Endothelial cell of umbilical vein (primary cell): ENCODE measurements at regions not wholly inside any gene's neighbourhood (a gene's known extent, or its start where the extent isn't known, plus 50 kb on each side); places are given as distances from the start of the nearest gene placed in this dataset.

ENCODE experiments used
- BruUV-seq: library from RNA; stranded (reverse); fragments of 400-500 nt; replicated peaks from 2 replicates; lab custom pipeline; 2021; lab: Mats Ljungman, UMichigan
- CTCF ChIA-PET: fragments of 300-600, 350-600 bp; sonication (Branson Sonifier 250); formaldehyde crosslinking; loops from one replicate; lab custom pipeline; 2021; ENCODE audit warnings: antibody characterized with exemption, inconsistent platforms; lab: Charles Lee
- POLR2A ChIA-PET: fragments of 300-600, 350-600 bp; sonication (Branson Sonifier 250); formaldehyde crosslinking; loops from one replicate; lab custom pipeline; 2021; ENCODE audit warnings: antibody characterized with exemption, inconsistent platforms; lab: Charles Lee
- DNase-seq: peaks from one replicate; pipeline ENCODE4 v3.0.0-alpha.2; 2011; ENCODE audit warnings: low read depth, low spot score
- FAIRE-seq: peaks from 2 replicates; lab custom pipeline; 2011; peaks lifted over from hg19 to GRCh38; lab: Jason Lieb, UNC
- H2AFZ ChIP-seq: 2 replicates; pipeline ENCODE4 v1.6.0; 2012; ENCODE audit warnings: low read depth, low read length, control low read depth, inconsistent platforms
- H3K27ac ChIP-seq: 2 replicates; pipeline ENCODE4 v1.5.1; 2011; ENCODE audit warnings: low read depth, mild to moderate bottlenecking, control low read depth, low read length, moderate library complexity; ENCODE audit not compliant: insufficient read depth
- H3K27me3 ChIP-seq, 2 experiments: 2 replicates each; pipeline versions ENCODE4 v1.6.0 to v1.6.1; 2011; ENCODE audit warnings: low read length in 2 of 2, mixed read lengths in 1 of 2; ENCODE audit not compliant: control insufficient read depth in 2 of 2, insufficient read depth in 2 of 2
- H3K36me3 ChIP-seq, 2 experiments: 2 replicates in 1 of 2; 3 replicates in 1 of 2; pipeline ENCODE4 v1.5.1; 2011; ENCODE audit warnings: low read length in 2 of 2, mild to moderate bottlenecking in 1 of 2, moderate library complexity in 1 of 2; ENCODE audit not compliant: control insufficient read depth in 2 of 2, insufficient read depth in 2 of 2; ENCODE audit errors: extremely low read depth in 1 of 2
- H3K4me1 ChIP-seq: 3 replicates; pipeline ENCODE4 v1.5.1; 2011; ENCODE audit warnings: mild to moderate bottlenecking, low read length; ENCODE audit not compliant: control insufficient read depth, insufficient read depth; ENCODE audit errors: extremely low read depth
- H3K4me2 ChIP-seq: 2 replicates; pipeline ENCODE4 v1.6.1; 2011; ENCODE audit warnings: low read length, control low read depth, mixed read lengths; ENCODE audit not compliant: insufficient read depth
- H3K4me3 ChIP-seq, 3 experiments: fragments of 200-600 bp in 1 of 3; sonication (generic), shearing (Covaris generic) in 1 of 3; replicated peaks in 1 of 3; 2 replicates each; pipeline ENCODE4 v1.5.1; 2011 to 2016; ENCODE audit warnings: control low read depth in 3 of 3, low read length in 3 of 3, mild to moderate bottlenecking in 2 of 3, inconsistent platforms in 1 of 3, low read depth in 1 of 3, moderate library complexity in 1 of 3; ENCODE audit not compliant: insufficient read depth in 1 of 3
- H3K79me2 ChIP-seq: 2 replicates; pipeline ENCODE4 v1.6.0; 2012; ENCODE audit warnings: low read length, inconsistent platforms; ENCODE audit not compliant: control insufficient read depth, insufficient read depth
- H3K9ac ChIP-seq: replicated peaks from 2 replicates; pipeline ENCODE3; 2011; ENCODE audit warnings: low read length, control low read depth; ENCODE audit not compliant: insufficient read depth; ENCODE audit errors: extremely low read depth
- H3K9me1 ChIP-seq: replicated peaks from 3 replicates; pipeline ENCODE4 v1.6.0; 2011; ENCODE audit warnings: mild to moderate bottlenecking, low read length; ENCODE audit not compliant: control insufficient read depth, insufficient read depth; ENCODE audit errors: extremely low read depth
- H3K9me3 ChIP-seq: replicated peaks from 2 replicates; pipeline ENCODE4 v1.5.1; 2012; ENCODE audit warnings: low read length, inconsistent platforms; ENCODE audit not compliant: control insufficient read depth, insufficient read depth
- H4K20me1 ChIP-seq: replicated peaks from 2 replicates; pipeline ENCODE3; 2011; ENCODE audit warnings: mild to moderate bottlenecking, low read length; ENCODE audit not compliant: control insufficient read depth, insufficient read depth; ENCODE audit errors: extremely low read depth
- EZH2 ChIP-seq: IDR thresholded peaks from 2 replicates; pipeline ENCODE4 v1.6.1; 2012; ENCODE audit warnings: borderline replicate concordance, low read depth, mild to moderate bottlenecking, moderate library complexity, low read length, inconsistent platforms; ENCODE audit not compliant: severe bottlenecking
- FOS ChIP-seq: IDR thresholded peaks from 2 replicates; pipeline ENCODE4 v1.6.1; 2011; ENCODE audit warnings: mild to moderate bottlenecking, low read length, moderate library complexity, borderline replicate concordance; ENCODE audit not compliant: insufficient read depth
- GATA2 ChIP-seq: IDR thresholded peaks from 2 replicates; pipeline ENCODE4 v1.7.0; 2011; ENCODE audit warnings: low read depth, mild to moderate bottlenecking, moderate library complexity, mixed read lengths, low read length; ENCODE audit not compliant: insufficient read length, insufficient read depth
- JUN ChIP-seq: IDR thresholded peaks from 2 replicates; pipeline ENCODE4 v1.6.1; 2011; ENCODE audit warnings: borderline replicate concordance, low read depth; ENCODE audit not compliant: insufficient read length, insufficient read depth
- MYC ChIP-seq: IDR thresholded peaks from one replicate; pipeline ENCODE4 v1.6.1; 2011; ENCODE audit warnings: mild to moderate bottlenecking, low read depth, low read length
- POLR2A ChIP-seq: IDR thresholded peaks from 2 replicates; pipeline ENCODE4 v1.6.1; 2012; ENCODE audit warnings: low read depth, mild to moderate bottlenecking, control low read depth, low read length
- POLR2AphosphoS5 ChIP-seq: IDR thresholded peaks from 2 replicates; pipeline ENCODE4 v1.6.1; 2012; ENCODE audit warnings: low read depth, mild to moderate bottlenecking, control low read depth, low read length, moderate library complexity; ENCODE audit not compliant: insufficient read depth
- dilution Hi-C: fragments of 300-500 bp; cut with MboI; formaldehyde crosslinking; loops from one replicate; pipeline ENCODE4 v1.15.0; 2019; ENCODE audit warnings: low sequenced_read_pairs; ENCODE audit not compliant: extremely low pct_ligation_motif_present
- intact Hi-C: fragments of 100-400 bp; cut with micrococcal nuclease; formaldehyde crosslinking; loops from one replicate; pipeline ENCODE4 v1.10.0; 2022
- TF ChIP-seq, protein P1 (sequence below): IDR thresholded peaks from 2 replicates; pipeline ENCODE4 v1.6.1; 2011; ENCODE audit not compliant: insufficient read depth, insufficient read length
- TF ChIP-seq, protein P2 (sequence below), 2 donors: IDR thresholded peaks; 1 replicate in 1 of 2; 2 replicates in 1 of 2; pipeline ENCODE4 v1.5.1; 2011; ENCODE audit warnings: low read length in 2 of 2, mild to moderate bottlenecking in 2 of 2, moderate library complexity in 2 of 2, control low read depth in 1 of 2, inconsistent platforms in 1 of 2, low read depth in 1 of 2; ENCODE audit not compliant: insufficient read depth in 1 of 2; ENCODE audit errors: extremely low read depth in 1 of 2

DNA sequence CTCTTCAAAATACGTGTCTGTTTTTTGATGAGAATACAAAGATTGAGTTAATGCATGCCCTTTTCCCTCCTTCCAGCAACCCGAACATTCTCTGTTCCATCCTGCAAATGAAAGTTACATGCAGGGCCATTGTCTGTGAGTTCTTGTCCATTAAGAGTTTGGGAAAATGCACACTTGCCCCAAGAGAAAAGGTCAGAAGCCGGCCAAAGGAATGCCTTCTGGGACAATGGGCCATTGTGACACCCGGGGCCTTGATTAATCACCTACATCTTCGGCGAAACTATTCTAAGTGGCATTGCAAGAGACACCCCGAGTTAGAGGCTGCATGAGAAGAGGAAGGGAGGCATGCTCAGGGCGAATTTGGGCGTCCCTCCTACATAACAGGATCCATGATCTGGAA lies 73.7 kb upstream of the COPS8 start:
- Histone ChIP-seq H3K27ac (peak overlapping the region; percentile 54), H2AFZ (no peak overlapping the region), H3K36me3 (no peaks in the 10 kb centered on the region), H4K20me1 (no peaks in the 10 kb centered on the region), H3K9me3 (no peaks in the 10 kb centered on the region), H3K9me1 (no peaks in the 10 kb centered on the region), H3K4me3 (no peak overlapping the region), H3K4me2 (peak overlapping the region; percentile 33), H3K4me1 (peaks cover 24% of the 10 kb centered on the region), H3K9ac (peak overlapping the region; percentile 21), H3K79me2 (no peaks in the 10 kb centered on the region), H3K27me3 (no peaks in the 10 kb centered on the region)
- DNase-seq (no peak), FAIRE-seq (no peak)
- no peak for TF ChIP-seq FOS
- TF ChIP-seq JUN, result no peak
- no peak for TF ChIP-seq EZH2
- no peak for TF ChIP-seq POLR2AphosphoS5
- TF ChIP-seq, protein P1, sequence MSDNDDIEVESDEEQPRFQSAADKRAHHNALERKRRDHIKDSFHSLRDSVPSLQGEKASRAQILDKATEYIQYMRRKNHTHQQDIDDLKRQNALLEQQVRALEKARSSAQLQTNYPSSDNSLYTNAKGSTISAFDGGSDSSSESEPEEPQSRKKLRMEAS, result no peak
- TF ChIP-seq, protein P2, sequence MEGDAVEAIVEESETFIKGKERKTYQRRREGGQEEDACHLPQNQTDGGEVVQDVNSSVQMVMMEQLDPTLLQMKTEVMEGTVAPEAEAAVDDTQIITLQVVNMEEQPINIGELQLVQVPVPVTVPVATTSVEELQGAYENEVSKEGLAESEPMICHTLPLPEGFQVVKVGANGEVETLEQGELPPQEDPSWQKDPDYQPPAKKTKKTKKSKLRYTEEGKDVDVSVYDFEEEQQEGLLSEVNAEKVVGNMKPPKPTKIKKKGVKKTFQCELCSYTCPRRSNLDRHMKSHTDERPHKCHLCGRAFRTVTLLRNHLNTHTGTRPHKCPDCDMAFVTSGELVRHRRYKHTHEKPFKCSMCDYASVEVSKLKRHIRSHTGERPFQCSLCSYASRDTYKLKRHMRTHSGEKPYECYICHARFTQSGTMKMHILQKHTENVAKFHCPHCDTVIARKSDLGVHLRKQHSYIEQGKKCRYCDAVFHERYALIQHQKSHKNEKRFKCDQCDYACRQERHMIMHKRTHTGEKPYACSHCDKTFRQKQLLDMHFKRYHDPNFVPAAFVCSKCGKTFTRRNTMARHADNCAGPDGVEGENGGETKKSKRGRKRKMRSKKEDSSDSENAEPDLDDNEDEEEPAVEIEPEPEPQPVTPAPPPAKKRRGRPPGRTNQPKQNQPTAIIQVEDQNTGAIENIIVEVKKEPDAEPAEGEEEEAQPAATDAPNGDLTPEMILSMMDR (IDR thresholded peaks at IDR 0.05; ENCODE audit: extremely low read depth in 1 of 2, insufficient read depth in 1 of 2, low read depth in 1 of 2, low read length in 2 of 2), result no peak
- TF ChIP-seq MYC, result no peak
- no peak for TF ChIP-seq POLR2A
- TF ChIP-seq GATA2, result no peak
- BruUV-seq, result no TSS peak
- dilution Hi-C loops, result no loop called here
- ChIA-PET CTCF (interaction anchor here (1.0 to 2.2 kb wide), 7 partner anchors 13 to 500 kb away, joined by 3 to 14 read pairs (median 5); partner anchors contain the start of gene ACKR3), POLR2A (no interaction called here)
- intact Hi-C loops, result loop anchor here (1.0 to 5.0 kb wide), 7 partner anchors 14 to 505 kb away; a partner anchor contains a TSS
